ENCODE measurements at regions not wholly inside any gene's neighbourhood (a gene's known extent, or its start where the extent isn't known, plus 50 kb on each side); places are given as distances from the start of the nearest gene placed in this dataset.

GRCh38 chr6:33918175-33918695 is 114.4 kb upstream of the MLN start:
- Histone ChIP-seq H3F3A (ENCODE audit: insufficient read depth, low read length) (no peaks in the 10 kb centered on the region), H3K9me2 (ENCODE audit: low read depth, low read length) (no peaks in the 10 kb centered on the region), H2AFZ (ENCODE audit: low read length) (no peak overlapping the region), H3K9me3 (ENCODE audit: low read length) (no peaks in the 10 kb centered on the region), H3K36me3 (ENCODE audit: insufficient read depth, low read length) (no peaks in the 10 kb centered on the region), H4K20me1 (ENCODE audit: insufficient read depth, low read length) (no peaks in the 10 kb centered on the region), H3K27me3 (ENCODE audit: insufficient read depth, low read length) (peaks cover 4% of the 10 kb centered on the region; the same call in 1 of the 2 replicates), H3K9ac (ENCODE audit: low read length) (no peak overlapping the region), H3K79me2 (ENCODE audit: insufficient read depth, low read length) (no peaks in the 10 kb centered on the region), H3K4me2 (ENCODE audit: low read length) (no peak overlapping the region), H3K4me3 (ENCODE audit: low read depth, low read length, poor library complexity, severe bottlenecking) (no peak overlapping the region), H3K27ac (ENCODE audit: low read depth, low read length, poor library complexity, severe bottlenecking) (no peak overlapping the region), H3K4me1 (ENCODE audit: insufficient read depth, low read length, severe bottlenecking) (no peaks in the 10 kb centered on the region)
- no peak for TF ChIP-seq EZH2 (IDR thresholded peaks at IDR 0.05; ENCODE audit: borderline replicate concordance, low read length)
- no peak for TF ChIP-seq CTCF (IDR thresholded peaks at IDR 0.05; ENCODE audit: low read length)

- peaks cover 9% of the 10 kb centered on the region; the same call in 1 of the 2 replicates for H3K27me3 ChIP-seq (ENCODE audit: insufficient read depth, low read length)
- H3K27ac ChIP-seq (ENCODE audit: low read depth, low read length, poor library complexity, severe bottlenecking): no peak overlapping the region
These were observed 111.3 kb upstream of the MLN start for GRCh38 chr6:33915134-33915533.

GRCh38 chr6:33914645-33915044 is 110.8 kb upstream of the MLN start:
- Histone ChIP-seq H3K27me3 (ENCODE audit: insufficient read depth, low read length) (peaks cover 9% of the 10 kb centered on the region; the same call in 1 of the 2 replicates), H3K4me2 (ENCODE audit: low read length) (no peak overlapping the region), H3K9ac (ENCODE audit: low read length) (no peak overlapping the region), H3F3A (ENCODE audit: insufficient read depth, low read length) (no peaks in the 10 kb centered on the region), H3K4me1 (ENCODE audit: insufficient read depth, low read length, severe bottlenecking) (no peaks in the 10 kb centered on the region), H3K27ac (ENCODE audit: low read depth, low read length, poor library complexity, severe bottlenecking) (no peak overlapping the region), H2AFZ (ENCODE audit: low read length) (no peak overlapping the region), H4K20me1 (ENCODE audit: insufficient read depth, low read length) (no peaks in the 10 kb centered on the region), H3K9me2 (ENCODE audit: low read depth, low read length) (no peaks in the 10 kb centered on the region), H3K4me3 (ENCODE audit: low read depth, low read length, poor library complexity, severe bottlenecking) (no peak overlapping the region), H3K36me3 (ENCODE audit: insufficient read depth, low read length) (no peaks in the 10 kb centered on the region), H3K79me2 (ENCODE audit: insufficient read depth, low read length) (no peaks in the 10 kb centered on the region), H3K9me3 (ENCODE audit: low read length) (no peaks in the 10 kb centered on the region)
- no peak for TF ChIP-seq EZH2 (IDR thresholded peaks at IDR 0.05; ENCODE audit: borderline replicate concordance, low read length)
- TF ChIP-seq CTCF (IDR thresholded peaks at IDR 0.05; ENCODE audit: low read length): no peak

More at GRCh38 chr6:33915134-33915533, 111.3 kb upstream of the MLN start:
- H4K20me1 ChIP-seq (ENCODE audit: insufficient read depth, low read length): no peaks in the 10 kb centered on the region
- H3K79me2 ChIP-seq (ENCODE audit: insufficient read depth, low read length): no peaks in the 10 kb centered on the region
- no peak overlapping the region for H3K9ac ChIP-seq (ENCODE audit: low read length)
- no peaks in the 10 kb centered on the region for H3K9me2 ChIP-seq (ENCODE audit: low read depth, low read length)
- H2AFZ ChIP-seq (ENCODE audit: low read length): no peak overlapping the region
- H3K4me2 ChIP-seq (ENCODE audit: low read length): no peak overlapping the region
- TF ChIP-seq EZH2 (IDR thresholded peaks at IDR 0.05; ENCODE audit: borderline replicate concordance, low read length): no peak
- no peak for TF ChIP-seq CTCF (IDR thresholded peaks at IDR 0.05; ENCODE audit: low read length)
- H3K4me3 ChIP-seq (ENCODE audit: low read depth, low read length, poor library complexity, severe bottlenecking): no peak overlapping the region
- no peaks in the 10 kb centered on the region for H3K36me3 ChIP-seq (ENCODE audit: insufficient read depth, low read length)
- no peaks in the 10 kb centered on the region for H3F3A ChIP-seq (ENCODE audit: insufficient read depth, low read length)
- no peaks in the 10 kb centered on the region for H3K9me3 ChIP-seq (ENCODE audit: low read length)
- no peaks in the 10 kb centered on the region for H3K4me1 ChIP-seq (ENCODE audit: insufficient read depth, low read length, severe bottlenecking)

Data from OCI-LY1 (cell line).